B cell (primary cell): ENCODE measurements at regions not wholly inside any gene's neighbourhood (a gene's known extent, or its start where the extent isn't known, plus 50 kb on each side); places are given as distances from the start of the nearest gene placed in this dataset.

Experiments used
- ATAC-seq: fragments of 200-7000 bp; cut with Tn5 transposase; one replicate; pipeline ENCODE4 v1.10.0; 2021; ENCODE audit warnings: low read depth, mild to moderate bottlenecking, moderate number of reproducible peaks, moderate library complexity
- CTCF ChIA-PET: fragments of 350-600 bp; sonication (Branson Sonifier 250); formaldehyde crosslinking; loops from one replicate; lab custom pipeline; 2021; ENCODE audit warnings: antibody characterized with exemption, inconsistent platforms; lab: Charles Lee
- POLR2A ChIA-PET: fragments of 350-600 bp; sonication (Branson Sonifier 250); formaldehyde crosslinking; loops from one replicate; lab custom pipeline; 2021; ENCODE audit warnings: antibody characterized with exemption; lab: Charles Lee
- DNase-seq: peaks from one replicate; pipeline ENCODE4 v3.0.0; 2013
- H2AFZ ChIP-seq: 2 replicates; pipeline ENCODE4 v1.6.1; 2012; ENCODE audit warnings: mild to moderate bottlenecking, low read depth, low read length; ENCODE audit not compliant: insufficient read depth, poor library complexity, severe bottlenecking
- H3K27ac ChIP-seq, 2 donors: 1 replicate in 1 of 2; 2 replicates in 1 of 2; pipeline ENCODE4 v1.5.1; 2012 to 2013; ENCODE audit warnings: low read length in 2 of 2, mild to moderate bottlenecking in 2 of 2, moderate library complexity in 1 of 2
- H3K27me3 ChIP-seq, 4 experiments: fragments of 200-600 bp in 1 of 4; sonication (generic) in 1 of 4; replicated peaks in 1 of 4; 1 replicate in 2 of 4; 2 replicates in 2 of 4; pipeline versions ENCODE4 v1.6.1 to v1.7.0; 2013 to 2016; ENCODE audit warnings: low read length in 3 of 4, mild to moderate bottlenecking in 2 of 4, mixed read lengths in 1 of 4, moderate library complexity in 1 of 4; ENCODE audit not compliant: insufficient read depth in 4 of 4, control insufficient read depth in 3 of 4; ENCODE audit errors: control extremely low read depth in 1 of 4
- H3K36me3 ChIP-seq, 2 experiments: replicated peaks in 1 of 2; 1 replicate in 1 of 2; 2 replicates in 1 of 2; pipeline versions ENCODE4 v1.6.1 to v1.7.1; 2013; ENCODE audit warnings: low read length in 1 of 2; ENCODE audit not compliant: insufficient read depth in 2 of 2, control insufficient read depth in 1 of 2; ENCODE audit errors: control extremely low read depth in 1 of 2, extremely low read depth in 1 of 2
- H3K4me1 ChIP-seq, 2 donors: fragments of 200-600 bp in 1 of 2; sonication (generic) in 1 of 2; 1 replicate in 1 of 2; 2 replicates in 1 of 2; pipeline versions ENCODE4 v1.5.1 to v1.6.1; 2013 to 2017; ENCODE audit warnings: low read length in 2 of 2; ENCODE audit not compliant: control insufficient read depth in 2 of 2, insufficient read depth in 2 of 2
- H3K4me2 ChIP-seq: replicated peaks from 2 replicates; pipeline ENCODE3; 2012; ENCODE audit warnings: mild to moderate bottlenecking, low read depth, low read length; ENCODE audit not compliant: poor library complexity, severe bottlenecking
- H3K4me3 ChIP-seq, 5 experiments: fragments of 200-600 bp in 1 of 5; sonication (generic) in 1 of 5; 1 replicate in 3 of 5; 2 replicates in 2 of 5; pipeline versions ENCODE4 v1.5.1 to v1.7.0; 2011 to 2016; ENCODE audit warnings: low read length in 4 of 5, mild to moderate bottlenecking in 4 of 5, low read depth in 2 of 5, control low read depth in 1 of 5, moderate library complexity in 1 of 5; ENCODE audit not compliant: insufficient read depth in 1 of 5; ENCODE audit errors: control extremely low read depth in 1 of 5, extremely low read depth in 1 of 5
- H3K79me2 ChIP-seq: fragments of 200-600 bp; sonication (generic); one replicate; pipeline ENCODE4 v1.6.0; 2016; ENCODE audit warnings: low read length; ENCODE audit not compliant: control insufficient read depth, insufficient read depth
- H3K9ac ChIP-seq: fragments of 200-600 bp; sonication (generic); 2 replicates; pipeline ENCODE4 v1.6.1; 2017; ENCODE audit warnings: mild to moderate bottlenecking, low read length, moderate library complexity
- H3K9me3 ChIP-seq, 3 donors: one replicate each; pipeline versions ENCODE4 v1.6.1 to v1.7.1; 2013; ENCODE audit warnings: low read length in 2 of 3; ENCODE audit not compliant: control insufficient read depth in 2 of 3, insufficient read depth in 1 of 3; ENCODE audit errors: control extremely low read depth in 1 of 3
- H4K20me1 ChIP-seq: 2 replicates; pipeline ENCODE4 v1.6.0; 2012; ENCODE audit warnings: mild to moderate bottlenecking, low read length; ENCODE audit not compliant: insufficient read depth, control insufficient read depth, poor library complexity, severe bottlenecking
- H3K27ac Mint-ChIP-seq: one replicate; pipeline ENCODE4 v1.8.0; 2021; ENCODE audit warnings: mixed read lengths
- H3K27me3 Mint-ChIP-seq: one replicate; pipeline ENCODE4 v1.8.0; 2021; ENCODE audit warnings: mixed read lengths
- H3K4me1 Mint-ChIP-seq: one replicate; pipeline ENCODE4 v1.8.0; 2021; ENCODE audit warnings: mixed read lengths
- H3K4me3 Mint-ChIP-seq: one replicate; pipeline ENCODE4 v1.8.0; 2021; ENCODE audit warnings: mixed read lengths
- H3K9me3 Mint-ChIP-seq: one replicate; pipeline ENCODE4 v1.8.0; 2022; ENCODE audit warnings: mixed read lengths; ENCODE audit not compliant: insufficient read depth
- CTCF ChIP-seq: fragments of 200-600 bp; IDR thresholded peaks from one replicate; pipeline ENCODE4 v1.8.0; 2022; ENCODE audit warnings: antibody characterized with exemption, mild to moderate bottlenecking
- EZH2 ChIP-seq: IDR thresholded peaks from 2 replicates; pipeline ENCODE4 v1.6.1; 2012; ENCODE audit warnings: borderline replicate concordance, low read depth, mild to moderate bottlenecking, moderate library complexity, low read length; ENCODE audit not compliant: insufficient read depth, poor library complexity, severe bottlenecking
- WGBS: methylation state at CpG from one replicate; pipeline ENCODE4 v1.1.5; 2013; ENCODE audit warnings: missing lambda C conversion rate; ENCODE audit not compliant: insufficient coverage; 5-methylcytosine and 5-hydroxymethylcytosine counted together
- intact Hi-C: fragments of 100-400 bp; cut with micrococcal nuclease; formaldehyde crosslinking; loops from one replicate; pipeline ENCODE4 v1.10.0; 2022

- no peaks in the 10 kb centered on the region for H3K27me3 Mint-ChIP-seq
- no peaks in the 10 kb centered on the region for H3K36me3 ChIP-seq
- H3K4me1 Mint-ChIP-seq, result no peaks in the 10 kb centered on the region
- H3K9me3 ChIP-seq, result no peaks in the 10 kb centered on the region
- no peaks in the 10 kb centered on the region for H3K4me1 ChIP-seq
- TF ChIP-seq EZH2 (no peak), CTCF (no peak)
- H3K27me3 ChIP-seq, result no peaks in the 10 kb centered on the region
- no peak overlapping the region for H3K27ac ChIP-seq
- H3K9me3 Mint-ChIP-seq, result no peaks in the 10 kb centered on the region
- ChIA-PET POLR2A (no interaction called here), CTCF (no interaction called here)
- WGBS, result no CpG with 5 or more reads among the region's 3 CpGs
- H3K27ac Mint-ChIP-seq, result no peak overlapping the region
- no peak overlapping the region for H3K4me2 ChIP-seq
- DNase-seq (no peak), ATAC-seq (no peak)
- intact Hi-C loops, result no loop called here
- H3K4me3 Mint-ChIP-seq, result no peak overlapping the region
- H4K20me1 ChIP-seq, result no peaks in the 10 kb centered on the region
- H3K4me3 ChIP-seq, result no peak overlapping the region
- no peaks in the 10 kb centered on the region for H3K79me2 ChIP-seq
- H3K9ac ChIP-seq, result no peak overlapping the region
- H2AFZ ChIP-seq, result no peak overlapping the region
Observed at GRCh38 chr3:168990621-168991020, 672.9 kb downstream of the MECOM start.

GRCh38 chr3:168990134-168990533 lies 673.4 kb downstream of the MECOM start:
- no peaks in the 10 kb centered on the region for H3K9me3 Mint-ChIP-seq
- no peaks in the 10 kb centered on the region for H3K27me3 Mint-ChIP-seq
- Histone ChIP-seq H3K9ac (no peak overlapping the region), H3K27me3 (no peaks in the 10 kb centered on the region), H2AFZ (no peak overlapping the region), H3K79me2 (no peaks in the 10 kb centered on the region), H3K4me2 (no peak overlapping the region), H3K36me3 (no peaks in the 10 kb centered on the region), H3K4me1 (no peaks in the 10 kb centered on the region), H3K9me3 (no peaks in the 10 kb centered on the region), H4K20me1 (no peaks in the 10 kb centered on the region), H3K4me3 (no peak overlapping the region), H3K27ac (no peak overlapping the region)
- H3K4me3 Mint-ChIP-seq, result no peak overlapping the region
- no peak for TF ChIP-seq EZH2
- no peak for TF ChIP-seq CTCF
- ChIA-PET POLR2A (no interaction called here), CTCF (no interaction called here)
- WGBS, result no CpG with 5 or more reads among the region's 2 CpGs
- intact Hi-C loops, result no loop called here
- ATAC-seq (no peak), DNase-seq (no peak)
- no peaks in the 10 kb centered on the region for H3K4me1 Mint-ChIP-seq
- no peak overlapping the region for H3K27ac Mint-ChIP-seq
